ENCODE measurements at regions not wholly inside any gene's neighbourhood (a gene's known extent, or its start where the extent isn't known, plus 50 kb on each side); places are given as distances from the start of the nearest gene placed in this dataset.

DNA sequence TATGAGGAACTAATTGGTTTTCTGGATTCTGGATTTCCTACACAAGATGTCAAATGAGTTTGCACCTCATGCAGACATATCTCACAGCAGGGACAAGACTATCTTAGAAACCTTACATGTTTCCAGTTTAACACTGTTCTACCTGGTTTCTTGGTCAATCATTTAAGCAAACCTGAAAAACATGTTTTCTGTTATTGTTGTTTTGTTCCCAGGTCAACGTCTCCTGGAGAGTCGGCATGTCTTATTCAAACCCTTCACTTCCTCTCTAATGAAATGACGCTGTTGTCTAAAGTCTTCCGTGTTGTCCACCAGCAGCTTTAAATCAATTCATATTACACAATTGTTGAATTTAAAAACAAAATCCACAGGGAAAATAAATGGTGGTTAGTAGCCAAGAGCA lies 150.9 kb downstream of the CNTN3 start:
- Mint-ChIP-seq H3K27me3 (no peaks in the 10 kb centered on the region), H3K4me3 (no peak overlapping the region), H3K27ac (no peak overlapping the region), H3K36me3 (ENCODE audit: low read depth) (no peaks in the 10 kb centered on the region), H3K4me1 (no peaks in the 10 kb centered on the region), H3K9me3 (peaks cover 8% of the 10 kb centered on the region)
- intact Hi-C loops (cut with micrococcal nuclease): no loop called here
- ChIA-PET CTCF (no interaction called here), POLR2A (no interaction called here)
- ATAC-seq (ENCODE audit: low read depth) (no peak), DNase-seq (no peak)
- TF ChIP-seq CTCF (IDR thresholded peaks at IDR 0.05): no peak

DNA sequence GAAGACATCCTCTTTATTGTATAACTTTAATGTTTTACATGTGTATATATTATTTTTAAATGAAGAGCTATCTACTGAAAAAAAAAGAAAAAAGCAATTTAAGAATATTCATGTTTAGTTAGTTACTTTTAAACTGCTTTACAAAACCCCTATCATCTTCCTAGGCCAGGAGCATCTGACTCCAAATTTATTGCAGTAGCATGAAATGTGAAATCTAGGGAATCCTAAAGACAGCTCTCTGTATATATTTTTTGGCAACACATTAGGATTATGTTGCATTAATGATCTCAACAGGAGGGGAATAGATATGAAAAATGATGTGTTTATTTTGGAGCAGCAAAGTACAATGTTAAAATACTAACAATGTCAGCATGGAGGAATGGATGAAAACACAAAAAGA lies 158.3 kb downstream of the CNTN3 start:
- intact Hi-C loops (cut with micrococcal nuclease): no loop called here
- peaks cover 3% of the 10 kb centered on the region for H3K9me3 Mint-ChIP-seq
- no peak overlapping the region for H3K4me3 Mint-ChIP-seq
- ATAC-seq (ENCODE audit: low read depth): no peak
- ChIA-PET CTCF (no interaction called here), POLR2A (no interaction called here)
- H3K36me3 Mint-ChIP-seq (ENCODE audit: low read depth): no peaks in the 10 kb centered on the region
- no peak for TF ChIP-seq CTCF (IDR thresholded peaks at IDR 0.05)
- H3K27ac Mint-ChIP-seq: no peak overlapping the region
- H3K27me3 Mint-ChIP-seq: no peaks in the 10 kb centered on the region
- H3K4me1 Mint-ChIP-seq: no peaks in the 10 kb centered on the region
- no peak for DNase-seq

- no peak overlapping the region for H3K4me3 Mint-ChIP-seq
- no peak for DNase-seq
- no peaks in the 10 kb centered on the region for H3K4me1 Mint-ChIP-seq
- no peak for TF ChIP-seq CTCF (IDR thresholded peaks at IDR 0.05)
- intact Hi-C loops (cut with micrococcal nuclease): no loop called here
- POLR2A ChIA-PET: no interaction called here
- H3K36me3 Mint-ChIP-seq (ENCODE audit: low read depth): no peaks in the 10 kb centered on the region
- no peak for ATAC-seq (ENCODE audit: low read depth)
- no peak overlapping the region for H3K27ac Mint-ChIP-seq
- CTCF ChIA-PET: no interaction called here
- no peaks in the 10 kb centered on the region for H3K9me3 Mint-ChIP-seq
- H3K27me3 Mint-ChIP-seq: no peaks in the 10 kb centered on the region
These were observed 167.2 kb downstream of the CNTN3 start for GRCh38 chr3:74447221-74447620.

DNA sequence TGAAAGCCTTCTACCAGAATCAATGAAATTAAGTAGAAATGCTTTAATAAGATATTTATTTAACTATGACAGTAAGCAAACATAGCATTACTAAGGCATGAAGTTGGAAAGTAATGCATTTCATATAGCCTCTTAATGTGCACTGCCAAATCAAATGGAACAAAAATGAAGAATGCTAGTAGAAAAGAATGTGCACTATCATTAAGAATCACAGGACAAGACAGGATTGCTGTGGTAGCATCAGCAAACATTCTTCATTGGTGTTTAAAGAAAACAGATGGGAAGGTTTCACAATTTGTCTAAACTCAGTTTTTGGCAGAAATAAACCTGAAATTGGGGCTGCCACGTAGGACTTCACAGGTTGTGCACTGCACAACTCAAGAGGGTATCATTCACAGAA lies 168.9 kb downstream of the CNTN3 start:
- Mint-ChIP-seq H3K4me1 (no peaks in the 10 kb centered on the region), H3K27me3 (no peaks in the 10 kb centered on the region), H3K4me3 (no peak overlapping the region), H3K36me3 (ENCODE audit: low read depth) (no peaks in the 10 kb centered on the region), H3K9me3 (no peaks in the 10 kb centered on the region), H3K27ac (no peak overlapping the region)
- intact Hi-C loops (cut with micrococcal nuclease): no loop called here
- POLR2A ChIA-PET: no interaction called here
- no peak for ATAC-seq (ENCODE audit: low read depth)
- CTCF ChIA-PET: no interaction called here
- no peak for TF ChIP-seq CTCF (IDR thresholded peaks at IDR 0.05)
- no peak for DNase-seq

- DNase-seq (no peak), ATAC-seq (ENCODE audit: low read depth) (no peak)
- Mint-ChIP-seq H3K36me3 (ENCODE audit: low read depth) (no peaks in the 10 kb centered on the region), H3K4me3 (no peak overlapping the region), H3K27ac (no peak overlapping the region), H3K27me3 (no peaks in the 10 kb centered on the region), H3K9me3 (no peaks in the 10 kb centered on the region), H3K4me1 (no peaks in the 10 kb centered on the region)
- ChIA-PET POLR2A (no interaction called here), CTCF (no interaction called here)
- TF ChIP-seq CTCF (IDR thresholded peaks at IDR 0.05): no peak
- intact Hi-C loops (cut with micrococcal nuclease): no loop called here
These were observed 171.4 kb downstream of the CNTN3 start for GRCh38 chr3:74443102-74443501.

All from activated B cell treated with CpG ODN at 0.5 μM for 24 hours (primary cell).